Fibroblast of skin of abdomen (primary cell): ENCODE measurements at regions not wholly inside any gene's neighbourhood (a gene's known extent, or its start where the extent isn't known, plus 50 kb on each side); places are given as distances from the start of the nearest gene placed in this dataset.
A peak's percentile ranks its signal among the peaks of the same experiment; 100 is the strongest.

Source experiments
- DNase-seq: peaks from one replicate; pipeline ENCODE4 v3.0.0-alpha.2; 2013

- no peak for DNase-seq
Observed at GRCh38 chr9:20040991-20041696, 252.3 kb upstream of the SLC24A2 start.

GRCh38 chr9:20037699-20038098, 248.9 kb upstream of the SLC24A2 start:
- no peak for DNase-seq

- DNase-seq: no peak
Observed at GRCh38 chr9:20033511-20033910, 244.7 kb upstream of the SLC24A2 start.

GRCh38 chr9:20032413-20033006, 243.7 kb upstream of the SLC24A2 start:
- DNase-seq: no peak

- DNase-seq: no peak
Observed at GRCh38 chr9:20031836-20032235, 243.0 kb upstream of the SLC24A2 start.

GRCh38 chr9:20030671-20031070, 241.8 kb upstream of the SLC24A2 start:
- DNase-seq: no peak

- DNase-seq: no peak
Observed at GRCh38 chr9:20030221-20030620, 241.4 kb upstream of the SLC24A2 start.

- no peak for DNase-seq
Observed at GRCh38 chr9:20028849-20029231, 240.0 kb upstream of the SLC24A2 start.

GRCh38 chr9:20028192-20028848, 239.5 kb upstream of the SLC24A2 start:
- DNase-seq: no peak

GRCh38 chr9:20023961-20024571, 235.2 kb upstream of the SLC24A2 start:
- no peak for DNase-seq

- no peak for DNase-seq
Observed at GRCh38 chr9:20023210-20023905, 234.5 kb upstream of the SLC24A2 start.

GRCh38 chr9:20022410-20022809, 233.6 kb upstream of the SLC24A2 start:
- DNase-seq: peak; percentile 31

- DNase-seq: no peak
Observed at GRCh38 chr9:20016611-20017010, 227.8 kb upstream of the SLC24A2 start.

- no peak for DNase-seq
Observed at GRCh38 chr9:20015427-20015931, 226.6 kb upstream of the SLC24A2 start.

GRCh38 chr9:20014168-20014567, 225.3 kb upstream of the SLC24A2 start:
- DNase-seq: no peak

GRCh38 chr9:20012232-20012631, 223.4 kb upstream of the SLC24A2 start:
- no peak for DNase-seq

- no peak for DNase-seq
Observed at GRCh38 chr9:20009606-20010005, 220.8 kb upstream of the SLC24A2 start.

- DNase-seq: no peak
Observed at GRCh38 chr9:20002011-20002410, 213.2 kb upstream of the SLC24A2 start.

- no peak for DNase-seq
Observed at GRCh38 chr9:20001058-20001457, 212.2 kb upstream of the SLC24A2 start.

- DNase-seq: peak; percentile 93
Observed at GRCh38 chr9:19999491-20000057, 210.7 kb upstream of the SLC24A2 start.

- DNase-seq: peak; percentile 82
Observed at GRCh38 chr9:19998823-19999455, 210.1 kb upstream of the SLC24A2 start.

- DNase-seq: peak; percentile 10
Observed at GRCh38 chr9:19998153-19998552, 209.3 kb upstream of the SLC24A2 start.
